A549 (cell line): ENCODE measurements at regions not wholly inside any gene's neighbourhood (a gene's known extent, or its start where the extent isn't known, plus 50 kb on each side); places are given as distances from the start of the nearest gene placed in this dataset.
A peak's percentile ranks its signal among the peaks of the same experiment; 100 is the strongest.

Experiments
- ATAC-seq, 2 experiments: fragments of 200-7000 bp in 1 of 2; fragments of >200 bp in 1 of 2; cut with Nextera tagmentation in 1 of 2; cut with Tn5 transposase in 1 of 2; 3 replicates each; pipeline versions ENCODE4 v1.8.0 to v1.9.1; 2018 to 2020; ENCODE audit warnings: mild to moderate bottlenecking in 1 of 2, moderate library complexity in 1 of 2
- CTCF ChIA-PET: fragments of 300-600 bp; sonication (Branson Sonifier 250); formaldehyde crosslinking; extraction: SDS; loops from one replicate; lab custom pipeline; 2021; ENCODE audit warnings: antibody characterized with exemption, inconsistent platforms; lab: Yijun Ruan, JAX
- POLR2A ChIA-PET: fragments of 350-600 bp; formaldehyde crosslinking; extraction: SDS; loops from one replicate; lab custom pipeline; 2021; ENCODE audit warnings: antibody characterized with exemption, inconsistent platforms; lab: Yijun Ruan, JAX
- DNase-seq, 2 experiments: peaks; one replicate each; pipeline versions ENCODE4 v3.0.0 to v3.0.0-alpha.2; 2011 to 2016; ENCODE audit warnings: low read depth in 1 of 2, low spot score in 1 of 2
- FAIRE-seq: peaks from 2 replicates; lab custom pipeline; 2011; peaks lifted over from hg19 to GRCh38; lab: Jason Lieb, UNC
- H3K27ac ChIP-seq, 2 experiments: fragments of >200 bp; sonication (Bioruptor Twin); formaldehyde crosslinking; 3 replicates each; pipeline ENCODE4 v1.5.1; 2016 to 2017
- H3K4me1 ChIP-seq: fragments of >200 bp; sonication (Bioruptor Twin); formaldehyde crosslinking; 3 replicates; pipeline ENCODE4 v1.6.1; 2016
- H3K4me2 ChIP-seq: fragments of >200 bp; sonication (Bioruptor Twin); formaldehyde crosslinking; 3 replicates; pipeline ENCODE4 v1.6.1; 2016
- H3K4me3 ChIP-seq: fragments of >200 bp; sonication (Bioruptor Twin); formaldehyde crosslinking; 3 replicates; pipeline ENCODE4 v1.5.1; 2016
- H3K9me3 ChIP-seq: fragments of >200 bp; sonication (Bioruptor Twin); formaldehyde crosslinking; 3 replicates; pipeline ENCODE4 v1.6.1; 2016
- CBX2 ChIP-seq: fragments of 200-600 bp; sonication (generic); IDR thresholded peaks from 2 replicates; pipeline ENCODE4 v1.6.1; 2016; ENCODE audit warnings: low read depth, mild to moderate bottlenecking, borderline replicate concordance
- CBX8 ChIP-seq: fragments of 200-600 bp; sonication (generic); IDR thresholded peaks from 2 replicates; pipeline ENCODE4 v1.6.1; 2016
- CEBPB ChIP-seq, 2 experiments: fragments of >200 bp in 1 of 2; sonication (Bioruptor Twin) in 1 of 2; formaldehyde crosslinking in 1 of 2; IDR thresholded peaks; 2 replicates each; pipeline ENCODE4 v1.6.1; 2012 to 2016
- ESRRA ChIP-seq: fragments of 150-350 bp; IDR thresholded peaks from 2 replicates; pipeline ENCODE4 v1.6.1; 2014; ENCODE audit warnings: mild to moderate bottlenecking, low read length, borderline replicate concordance
- HDAC2 ChIP-seq: fragments of 200-600 bp; sonication (generic); IDR thresholded peaks from 2 replicates; pipeline ENCODE4 v1.6.1; 2016
- HOXB13 ChIP-seq: fragments of 250-450 bp; sonication (Bioruptor Pico); IDR thresholded peaks from 2 replicates; pipeline ENCODE4 v1.5.0; 2020; ENCODE audit warnings: low read depth, mild to moderate bottlenecking, moderate library complexity
- HOXB5 ChIP-seq: fragments of 250-450 bp; sonication (Bioruptor Pico); IDR thresholded peaks from 2 replicates; pipeline ENCODE4 v1.5.0; 2020; ENCODE audit warnings: mild to moderate bottlenecking, moderate library complexity
- JUN ChIP-seq, 2 experiments: fragments of >200 bp; sonication (Bioruptor Twin); formaldehyde crosslinking; IDR thresholded peaks; 2 replicates in 1 of 2; 3 replicates in 1 of 2; pipeline ENCODE4 v1.6.1; 2016 to 2017
- JUNB ChIP-seq: fragments of >200 bp; sonication (Bioruptor Twin); formaldehyde crosslinking; IDR thresholded peaks from 2 replicates; pipeline ENCODE4 v1.6.1; 2016
- RAD21 ChIP-seq, 2 experiments: fragments of >200 bp in 1 of 2; sonication (Bioruptor Twin) in 1 of 2; formaldehyde crosslinking in 1 of 2; IDR thresholded peaks in 1 of 2; conservative IDR thresholded peaks in 1 of 2; 2 replicates in 1 of 2; 3 replicates in 1 of 2; pipeline ENCODE4 v1.6.1; 2012 to 2018; ENCODE audit warnings: inconsistent platforms in 1 of 2
- ZNF302 ChIP-seq: fragments of 250-450 bp; sonication (Bioruptor Pico); IDR thresholded peaks from 2 replicates; pipeline ENCODE4 v1.9.0; 2021; ENCODE audit warnings: inconsistent platforms, mild to moderate bottlenecking, moderate library complexity
- WGBS: methylation state at CpG from one replicate; pipeline ENCODE4 v1.1.6; 2017; ENCODE audit errors: missing lambda C conversion rate; 5-methylcytosine and 5-hydroxymethylcytosine counted together
- TF ChIP-seq, protein P1 (sequence below): IDR thresholded peaks from 2 replicates; pipeline ENCODE4 v1.6.1; 2012; ENCODE audit warnings: low read depth, borderline replicate concordance
- TF ChIP-seq, protein P2 (sequence below): IDR thresholded peaks from 2 replicates; pipeline ENCODE4 v1.6.1; 2012
- TF ChIP-seq, protein P3 (sequence below): fragments of 250-450 bp; sonication (Bioruptor Pico); IDR thresholded peaks from 2 replicates; pipeline ENCODE4 v1.5.0; 2021; ENCODE audit warnings: mild to moderate bottlenecking, moderate library complexity, borderline replicate concordance
- TF ChIP-seq, protein P4 (sequence below): fragments of 150-350 bp; IDR thresholded peaks from 2 replicates; pipeline ENCODE4 v1.6.1; 2014; ENCODE audit warnings: low read depth, mild to moderate bottlenecking, low read length
- TF ChIP-seq, protein P5 (sequence below): fragments of >200 bp; sonication (Bioruptor Twin); formaldehyde crosslinking; IDR thresholded peaks from 3 replicates; pipeline ENCODE4 v1.6.1; 2016
- TF ChIP-seq, protein P6 (sequence below): fragments of 200-600 bp; sonication (generic); IDR thresholded peaks from 2 replicates; pipeline ENCODE4 v1.6.1; 2016; ENCODE audit warnings: antibody characterized with exemption, mild to moderate bottlenecking, moderate library complexity

DNA sequence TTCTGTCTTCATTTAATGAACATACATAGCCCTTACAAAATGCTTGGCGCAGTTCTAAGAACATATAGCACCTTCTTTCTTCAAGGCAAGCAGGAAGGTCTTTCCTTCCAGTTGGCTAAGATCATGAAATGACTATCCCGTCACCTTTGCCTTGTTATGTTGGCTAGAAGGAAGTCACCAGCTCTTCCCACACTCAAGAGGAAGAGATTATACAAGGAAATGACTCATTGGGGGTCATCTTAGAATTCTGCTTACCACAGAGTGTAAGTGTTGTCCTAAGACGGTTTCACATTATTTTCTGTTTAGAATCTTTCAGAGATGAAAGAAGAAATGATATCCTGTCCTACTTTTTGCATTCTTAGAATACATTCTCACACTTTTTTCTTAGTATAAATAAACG lies 808.0 kb upstream of the LUZP2 start:
- 22% methylated on average over 4 of the region's 4 CpGs for WGBS
- Histone ChIP-seq H3K9me3 (no peaks in the 10 kb centered on the region), H3K4me1 (no peaks in the 10 kb centered on the region), H3K27ac (no peak overlapping the region), H3K4me2 (no peak overlapping the region), H3K4me3 (no peak overlapping the region)
- POLR2A ChIA-PET = no interaction called here
- CTCF ChIA-PET = no interaction called here
- ATAC-seq (no peak), DNase-seq (peak in 1 of 2 experiments; percentile 1), FAIRE-seq (no peak)
- TF ChIP-seq, protein P1, sequence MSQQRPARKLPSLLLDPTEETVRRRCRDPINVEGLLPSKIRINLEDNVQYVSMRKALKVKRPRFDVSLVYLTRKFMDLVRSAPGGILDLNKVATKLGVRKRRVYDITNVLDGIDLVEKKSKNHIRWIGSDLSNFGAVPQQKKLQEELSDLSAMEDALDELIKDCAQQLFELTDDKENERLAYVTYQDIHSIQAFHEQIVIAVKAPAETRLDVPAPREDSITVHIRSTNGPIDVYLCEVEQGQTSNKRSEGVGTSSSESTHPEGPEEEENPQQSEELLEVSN = no peak

DNA sequence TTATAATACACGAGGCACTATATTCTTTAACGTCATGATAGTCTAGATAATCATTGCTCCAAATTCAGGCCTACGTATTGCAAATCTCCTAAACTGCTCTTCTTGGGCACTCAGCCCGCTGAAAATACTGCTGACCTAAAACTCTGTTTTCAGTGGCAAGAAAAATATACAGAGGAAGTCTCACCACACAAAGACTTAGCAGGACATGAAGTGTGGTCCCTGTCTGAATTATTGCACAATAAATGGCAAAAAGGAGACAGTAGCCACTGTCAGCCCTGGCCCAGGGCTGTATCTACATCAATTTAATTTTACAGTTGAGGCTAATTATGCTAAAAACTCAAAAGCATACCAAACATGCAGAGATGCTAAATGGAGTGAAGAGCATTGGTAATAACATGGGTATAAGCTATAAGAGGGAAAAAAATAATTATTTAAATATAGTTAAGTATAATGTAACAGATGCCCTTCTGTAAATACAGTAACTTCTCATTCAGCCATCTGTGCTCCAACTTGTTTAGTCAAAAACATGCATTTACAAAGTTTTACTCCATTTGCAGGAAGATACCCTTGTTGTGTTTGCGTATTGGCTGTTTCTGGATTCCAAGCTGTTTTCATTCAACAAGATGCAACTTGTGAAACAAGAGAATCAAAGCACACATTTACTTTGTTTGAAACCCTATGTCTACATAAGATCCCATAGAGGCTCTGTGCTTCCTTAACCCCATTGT lies 800.0 kb upstream of the LUZP2 start:
- DNase-seq (no peak), ATAC-seq (no peak), FAIRE-seq (no peak)
- Histone ChIP-seq H3K4me3 (no peak overlapping the region), H3K27ac (no peak overlapping the region), H3K4me2 (no peak overlapping the region), H3K4me1 (no peaks in the 10 kb centered on the region), H3K9me3 (no peaks in the 10 kb centered on the region)
- ChIA-PET CTCF (no interaction called here), POLR2A (no interaction called here)
- TF ChIP-seq, protein P2, sequence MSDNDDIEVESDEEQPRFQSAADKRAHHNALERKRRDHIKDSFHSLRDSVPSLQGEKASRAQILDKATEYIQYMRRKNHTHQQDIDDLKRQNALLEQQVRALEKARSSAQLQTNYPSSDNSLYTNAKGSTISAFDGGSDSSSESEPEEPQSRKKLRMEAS = no peak
- TF ChIP-seq ESRRA (no peak), RAD21 (conservative IDR thresholded peaks at IDR 0.05 in 1 of 2, IDR thresholded peaks at IDR 0.05 in 1 of 2) (no peak), ZNF302 (CRISPR knock-in tag) (no peak), HOXB5 (no peak), JUN (IDR thresholded peaks at IDR 0.05) (no peak), CEBPB (IDR thresholded peaks at IDR 0.05) (no peak)
- 63% methylated on average over 5 of the region's 5 CpGs for WGBS

DNA sequence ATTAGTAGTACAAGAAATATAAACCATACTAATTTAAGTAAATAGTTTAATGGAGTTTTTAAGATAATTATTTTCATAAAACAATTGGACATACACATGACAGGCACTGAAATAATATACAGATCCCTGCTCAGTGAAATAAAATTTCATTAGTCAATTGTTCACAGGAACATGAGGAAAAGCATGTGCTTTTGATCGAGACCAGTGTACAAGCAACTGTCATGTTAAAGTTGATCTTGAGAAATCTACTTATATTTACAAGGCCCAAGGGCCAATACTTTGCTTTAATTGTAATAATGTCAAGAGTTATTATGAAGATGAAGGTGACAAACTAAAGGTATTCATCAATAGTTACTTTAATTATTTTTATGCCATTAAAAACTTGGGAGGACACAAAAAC lies 792.7 kb upstream of the LUZP2 start:
- 17% methylated on average over 1 of the region's 1 CpG for WGBS

More for the DNA sequence above, 792.7 kb upstream of the LUZP2 start:
- CTCF ChIA-PET = no interaction called here
- Histone ChIP-seq H3K4me3 (no peak overlapping the region), H3K9me3 (no peaks in the 10 kb centered on the region), H3K4me1 (no peaks in the 10 kb centered on the region), H3K4me2 (no peak overlapping the region), H3K27ac (no peak overlapping the region)
- POLR2A ChIA-PET = no interaction called here
- DNase-seq (no peak), ATAC-seq (no peak), FAIRE-seq (no peak)
- TF ChIP-seq CBX2 (no peak), HOXB13 (CRISPR knock-in tag) (no peak), HDAC2 (no peak), RAD21 (conservative IDR thresholded peaks at IDR 0.05 in 1 of 2, IDR thresholded peaks at IDR 0.05 in 1 of 2) (no peak), CBX8 (no peak), JUNB (no peak)
- TF ChIP-seq, protein P3, sequence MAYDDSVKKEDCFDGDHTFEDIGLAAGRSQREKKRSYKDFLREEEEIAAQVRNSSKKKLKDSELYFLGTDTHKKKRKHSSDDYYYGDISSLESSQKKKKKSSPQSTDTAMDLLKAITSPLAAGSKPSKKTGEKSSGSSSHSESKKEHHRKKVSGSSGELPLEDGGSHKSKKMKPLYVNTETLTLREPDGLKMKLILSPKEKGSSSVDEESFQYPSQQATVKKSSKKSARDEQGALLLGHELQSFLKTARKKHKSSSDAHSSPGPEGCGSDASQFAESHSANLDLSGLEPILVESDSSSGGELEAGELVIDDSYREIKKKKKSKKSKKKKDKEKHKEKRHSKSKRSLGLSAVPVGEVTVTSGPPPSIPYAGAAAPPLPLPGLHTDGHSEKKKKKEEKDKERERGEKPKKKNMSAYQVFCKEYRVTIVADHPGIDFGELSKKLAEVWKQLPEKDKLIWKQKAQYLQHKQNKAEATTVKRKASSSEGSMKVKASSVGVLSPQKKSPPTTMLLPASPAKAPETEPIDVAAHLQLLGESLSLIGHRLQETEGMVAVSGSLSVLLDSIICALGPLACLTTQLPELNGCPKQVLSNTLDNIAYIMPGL (CRISPR knock-in tag) = no peak
- TF ChIP-seq, protein P4, sequence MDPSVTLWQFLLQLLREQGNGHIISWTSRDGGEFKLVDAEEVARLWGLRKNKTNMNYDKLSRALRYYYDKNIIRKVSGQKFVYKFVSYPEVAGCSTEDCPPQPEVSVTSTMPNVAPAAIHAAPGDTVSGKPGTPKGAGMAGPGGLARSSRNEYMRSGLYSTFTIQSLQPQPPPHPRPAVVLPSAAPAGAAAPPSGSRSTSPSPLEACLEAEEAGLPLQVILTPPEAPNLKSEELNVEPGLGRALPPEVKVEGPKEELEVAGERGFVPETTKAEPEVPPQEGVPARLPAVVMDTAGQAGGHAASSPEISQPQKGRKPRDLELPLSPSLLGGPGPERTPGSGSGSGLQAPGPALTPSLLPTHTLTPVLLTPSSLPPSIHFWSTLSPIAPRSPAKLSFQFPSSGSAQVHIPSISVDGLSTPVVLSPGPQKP = no peak
- TF ChIP-seq, protein P5, sequence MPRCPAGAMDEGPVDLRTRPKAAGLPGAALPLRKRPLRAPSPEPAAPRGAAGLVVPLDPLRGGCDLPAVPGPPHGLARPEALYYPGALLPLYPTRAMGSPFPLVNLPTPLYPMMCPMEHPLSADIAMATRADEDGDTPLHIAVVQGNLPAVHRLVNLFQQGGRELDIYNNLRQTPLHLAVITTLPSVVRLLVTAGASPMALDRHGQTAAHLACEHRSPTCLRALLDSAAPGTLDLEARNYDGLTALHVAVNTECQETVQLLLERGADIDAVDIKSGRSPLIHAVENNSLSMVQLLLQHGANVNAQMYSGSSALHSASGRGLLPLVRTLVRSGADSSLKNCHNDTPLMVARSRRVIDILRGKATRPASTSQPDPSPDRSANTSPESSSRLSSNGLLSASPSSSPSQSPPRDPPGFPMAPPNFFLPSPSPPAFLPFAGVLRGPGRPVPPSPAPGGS = no peak
- TF ChIP-seq, protein P6, sequence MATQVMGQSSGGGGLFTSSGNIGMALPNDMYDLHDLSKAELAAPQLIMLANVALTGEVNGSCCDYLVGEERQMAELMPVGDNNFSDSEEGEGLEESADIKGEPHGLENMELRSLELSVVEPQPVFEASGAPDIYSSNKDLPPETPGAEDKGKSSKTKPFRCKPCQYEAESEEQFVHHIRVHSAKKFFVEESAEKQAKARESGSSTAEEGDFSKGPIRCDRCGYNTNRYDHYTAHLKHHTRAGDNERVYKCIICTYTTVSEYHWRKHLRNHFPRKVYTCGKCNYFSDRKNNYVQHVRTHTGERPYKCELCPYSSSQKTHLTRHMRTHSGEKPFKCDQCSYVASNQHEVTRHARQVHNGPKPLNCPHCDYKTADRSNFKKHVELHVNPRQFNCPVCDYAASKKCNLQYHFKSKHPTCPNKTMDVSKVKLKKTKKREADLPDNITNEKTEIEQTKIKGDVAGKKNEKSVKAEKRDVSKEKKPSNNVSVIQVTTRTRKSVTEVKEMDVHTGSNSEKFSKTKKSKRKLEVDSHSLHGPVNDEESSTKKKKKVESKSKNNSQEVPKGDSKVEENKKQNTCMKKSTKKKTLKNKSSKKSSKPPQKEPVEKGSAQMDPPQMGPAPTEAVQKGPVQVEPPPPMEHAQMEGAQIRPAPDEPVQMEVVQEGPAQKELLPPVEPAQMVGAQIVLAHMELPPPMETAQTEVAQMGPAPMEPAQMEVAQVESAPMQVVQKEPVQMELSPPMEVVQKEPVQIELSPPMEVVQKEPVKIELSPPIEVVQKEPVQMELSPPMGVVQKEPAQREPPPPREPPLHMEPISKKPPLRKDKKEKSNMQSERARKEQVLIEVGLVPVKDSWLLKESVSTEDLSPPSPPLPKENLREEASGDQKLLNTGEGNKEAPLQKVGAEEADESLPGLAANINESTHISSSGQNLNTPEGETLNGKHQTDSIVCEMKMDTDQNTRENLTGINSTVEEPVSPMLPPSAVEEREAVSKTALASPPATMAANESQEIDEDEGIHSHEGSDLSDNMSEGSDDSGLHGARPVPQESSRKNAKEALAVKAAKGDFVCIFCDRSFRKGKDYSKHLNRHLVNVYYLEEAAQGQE = no peak
